Dendritic cell treated with granulocyte-macrophage colony-stimulating factor and Interleukin-4, amounts not matched to agents 40 ng/mL and 50 ng/mL, for 4 days (primary cell): ENCODE measurements at regions not wholly inside any gene's neighbourhood (a gene's known extent, or its start where the extent isn't known, plus 50 kb on each side); places are given as distances from the start of the nearest gene placed in this dataset.

Experiments
- H3K27ac Mint-ChIP-seq: one replicate; pipeline ENCODE4 v1.8.0; 2022; ENCODE audit warnings: mild to moderate bottlenecking, mixed read lengths
- H3K27me3 Mint-ChIP-seq: one replicate; pipeline ENCODE4 v1.8.0; 2022; ENCODE audit warnings: mild to moderate bottlenecking, mixed read lengths
- H3K36me3 Mint-ChIP-seq: one replicate; pipeline ENCODE4 v1.8.0; 2022; ENCODE audit warnings: low read depth, mixed read lengths
- H3K4me1 Mint-ChIP-seq: one replicate; pipeline ENCODE4 v1.8.0; 2022; ENCODE audit warnings: low read depth, mixed read lengths
- H3K4me3 Mint-ChIP-seq: one replicate; pipeline ENCODE4 v1.8.0; 2022; ENCODE audit warnings: mild to moderate bottlenecking, moderate library complexity, mixed read lengths
- H3K9me3 Mint-ChIP-seq: one replicate; pipeline ENCODE4 v1.8.0; 2022; ENCODE audit warnings: mixed read lengths
- intact Hi-C: fragments of 100-400 bp; cut with micrococcal nuclease; formaldehyde crosslinking; loops from one replicate; pipeline ENCODE4 v1.15.0; 2022

DNA sequence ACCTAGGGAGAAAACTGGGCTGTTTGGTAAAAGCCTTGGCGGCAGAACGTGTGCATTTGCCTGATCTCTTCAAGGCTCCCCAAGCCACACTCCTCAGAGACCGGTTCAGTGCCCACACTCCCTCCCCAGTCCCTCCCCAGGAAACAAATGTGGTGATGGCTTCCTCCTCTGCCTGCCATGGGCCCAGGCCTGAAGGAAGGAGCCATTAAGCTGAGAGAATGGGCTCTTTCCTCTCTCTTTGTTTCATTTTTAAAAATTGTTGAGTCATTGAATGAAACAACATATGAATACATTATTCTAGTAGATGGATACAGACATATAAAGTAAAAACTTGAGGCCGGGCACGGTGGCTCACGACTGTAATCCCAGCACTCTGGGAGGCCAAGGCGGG, 50.6 kb upstream of the YWHAQ start:
- H3K9me3 Mint-ChIP-seq: peaks cover 18% of the 10 kb centered on the region
- no peaks in the 10 kb centered on the region for H3K27me3 Mint-ChIP-seq
- intact Hi-C loops: no loop called here
- H3K36me3 Mint-ChIP-seq: no peaks in the 10 kb centered on the region
- peaks cover 14% of the 10 kb centered on the region for H3K4me1 Mint-ChIP-seq
- H3K27ac Mint-ChIP-seq: no peak overlapping the region
- H3K4me3 Mint-ChIP-seq: no peak overlapping the region

DNA sequence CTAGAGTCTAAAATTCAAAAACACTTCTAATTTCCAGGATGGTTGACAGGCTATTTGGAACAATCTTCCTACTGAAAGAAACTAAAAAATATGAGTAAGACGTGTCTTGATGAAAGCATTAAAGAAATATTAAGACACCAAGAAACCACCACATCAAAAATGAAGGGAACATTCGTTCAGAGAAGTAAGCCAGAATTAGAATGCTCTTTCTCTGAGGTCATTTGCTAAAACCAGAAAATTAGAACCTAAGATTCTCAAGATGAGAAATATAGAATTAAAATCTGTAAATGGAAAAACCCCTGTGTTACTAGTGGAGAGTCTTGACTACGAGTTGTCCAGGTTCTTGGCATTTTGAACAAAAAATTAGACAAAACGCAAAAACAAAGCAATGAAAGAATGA, 54.8 kb upstream of the YWHAQ start:
- Mint-ChIP-seq H3K9me3 (no peaks in the 10 kb centered on the region), H3K4me1 (peaks cover 20% of the 10 kb centered on the region)

DNA sequence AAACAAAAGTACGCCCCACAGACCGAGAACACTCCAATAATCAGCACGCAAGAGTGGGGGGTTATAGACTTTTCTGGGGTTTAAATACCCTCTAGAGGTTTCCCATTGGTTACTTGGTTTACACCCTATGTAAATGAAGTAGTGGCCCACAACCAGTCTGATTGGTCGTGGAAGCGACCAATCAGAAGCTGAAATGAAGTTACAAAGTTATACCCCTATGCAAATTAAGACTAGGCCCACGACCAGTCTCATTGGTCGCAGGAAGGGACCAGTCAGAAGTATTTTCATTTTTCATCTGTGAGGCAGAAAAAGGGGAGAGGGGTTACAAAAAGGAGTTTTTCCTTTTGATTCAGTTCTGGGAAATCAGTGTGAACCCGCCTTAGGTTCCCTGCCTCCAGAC, 55.3 kb upstream of the YWHAQ start:
- Mint-ChIP-seq H3K36me3 (no peaks in the 10 kb centered on the region), H3K27ac (no peak overlapping the region), H3K4me3 (no peak overlapping the region), H3K27me3 (peaks cover 7% of the 10 kb centered on the region), H3K9me3 (no peaks in the 10 kb centered on the region), H3K4me1 (peaks cover 17% of the 10 kb centered on the region)
- intact Hi-C loops: no loop called here

More for the DNA sequence above, 54.8 kb upstream of the YWHAQ start:
- H3K27me3 Mint-ChIP-seq: peaks cover 6% of the 10 kb centered on the region
- no peaks in the 10 kb centered on the region for H3K36me3 Mint-ChIP-seq
- intact Hi-C loops: no loop called here
- H3K4me3 Mint-ChIP-seq: no peak overlapping the region
- no peak overlapping the region for H3K27ac Mint-ChIP-seq

DNA sequence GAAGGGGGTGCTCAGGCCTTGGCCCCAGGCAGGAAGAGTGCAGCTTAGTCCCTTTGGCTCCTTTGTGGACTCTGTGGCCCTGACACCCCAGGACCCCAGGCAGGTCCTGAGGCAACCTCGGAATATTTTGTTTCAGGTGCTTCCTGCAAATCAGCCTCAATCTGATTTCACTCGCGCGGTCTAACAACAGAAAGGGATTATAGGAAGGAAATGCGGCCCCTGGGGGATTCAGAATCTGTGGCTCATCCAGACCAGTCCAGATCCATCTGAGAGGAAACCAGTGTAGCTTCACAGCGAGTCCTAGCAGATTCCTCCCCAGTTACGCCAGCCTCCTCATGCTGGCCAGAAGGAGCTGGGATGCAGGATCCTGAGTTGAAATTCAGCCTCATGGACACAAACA, 59.5 kb upstream of the YWHAQ start:
- Mint-ChIP-seq H3K36me3 (no peaks in the 10 kb centered on the region), H3K4me3 (no peak overlapping the region), H3K27ac (no peak overlapping the region), H3K27me3 (peaks cover 10% of the 10 kb centered on the region), H3K9me3 (no peaks in the 10 kb centered on the region), H3K4me1 (peaks cover 21% of the 10 kb centered on the region)
- intact Hi-C loops: no loop called here

DNA sequence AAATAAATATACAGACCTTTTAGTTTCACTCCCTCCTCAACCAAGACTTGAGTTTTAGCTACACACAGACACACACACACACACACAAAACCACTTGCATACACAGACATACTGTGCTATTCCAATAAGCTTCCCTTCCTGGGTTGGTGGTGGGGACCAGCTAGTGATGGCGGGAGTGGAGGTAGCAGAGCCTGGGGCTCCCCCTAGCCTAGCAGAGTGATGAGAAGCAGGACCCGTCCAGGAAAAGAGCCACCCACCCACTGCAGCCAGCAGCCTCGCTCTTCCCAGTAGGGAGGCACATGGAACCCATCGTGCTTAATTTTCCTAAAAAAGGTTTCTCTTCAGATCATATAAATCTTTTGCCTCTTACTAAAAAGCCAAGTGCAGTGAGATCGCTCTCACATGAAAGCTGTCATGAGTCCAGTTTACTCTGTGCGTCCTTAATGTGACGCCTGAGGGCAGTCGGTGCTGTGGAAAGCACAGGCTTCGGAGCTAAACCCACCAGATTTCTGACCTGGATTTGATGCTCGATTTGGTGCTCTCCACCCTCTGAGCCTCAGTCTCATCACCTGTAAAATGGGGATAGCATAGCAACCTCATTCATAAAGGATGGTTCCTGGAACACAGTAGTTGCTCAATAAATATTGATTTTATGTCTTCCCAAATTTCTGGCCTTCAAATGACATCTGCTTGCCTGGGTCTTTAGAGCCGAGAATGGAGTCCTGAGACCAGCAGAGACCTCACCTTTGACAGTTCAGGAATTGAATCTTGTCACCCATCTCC, 60.1 kb upstream of the YWHAQ start:
- no peaks in the 10 kb centered on the region for H3K36me3 Mint-ChIP-seq
- H3K27ac Mint-ChIP-seq: no peak overlapping the region
- no peak overlapping the region for H3K4me3 Mint-ChIP-seq
- peaks cover 21% of the 10 kb centered on the region for H3K4me1 Mint-ChIP-seq
- H3K9me3 Mint-ChIP-seq: no peaks in the 10 kb centered on the region
- intact Hi-C loops: no loop called here
- H3K27me3 Mint-ChIP-seq: peaks cover 10% of the 10 kb centered on the region

DNA sequence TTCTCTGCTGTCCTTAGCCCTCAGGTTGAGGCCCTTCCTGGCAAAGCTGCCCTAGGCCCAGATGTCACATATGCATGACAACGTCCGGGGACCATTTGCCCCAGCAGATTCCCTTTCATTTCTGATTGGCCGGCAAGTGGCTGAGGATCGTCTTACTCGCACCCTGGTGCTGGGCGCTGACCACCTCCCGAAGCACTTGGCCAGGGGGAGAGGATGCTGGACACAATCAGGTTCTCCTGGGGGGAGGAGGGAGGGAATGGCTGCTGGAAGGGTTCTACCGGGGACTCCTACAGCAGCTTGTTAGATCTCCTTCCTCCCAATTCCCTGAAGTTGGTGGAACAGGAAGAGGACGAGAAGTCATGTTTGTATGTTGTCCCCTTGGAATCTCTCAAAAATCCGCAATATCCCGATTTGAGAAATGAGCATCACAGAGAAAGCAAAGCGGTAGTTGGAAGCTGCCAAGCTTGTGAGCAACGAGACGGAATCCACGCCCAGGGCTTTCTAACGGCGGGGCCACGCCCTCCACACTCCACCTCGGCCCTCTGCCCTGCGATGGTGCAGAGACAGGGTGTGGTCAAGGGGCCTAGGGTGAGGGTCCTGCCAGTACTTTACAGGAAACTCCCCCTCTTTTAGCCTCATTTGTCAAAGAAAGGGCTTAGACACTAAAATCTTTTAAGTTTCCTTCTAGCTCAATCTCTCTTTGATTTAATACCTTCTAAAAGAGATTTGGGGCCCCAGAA, 61.8 kb upstream of the YWHAQ start:
- peaks cover 17% of the 10 kb centered on the region for H3K27me3 Mint-ChIP-seq
- peaks cover 22% of the 10 kb centered on the region for H3K4me1 Mint-ChIP-seq
- intact Hi-C loops: no loop called here
- no peak overlapping the region for H3K4me3 Mint-ChIP-seq
- no peaks in the 10 kb centered on the region for H3K9me3 Mint-ChIP-seq
- H3K27ac Mint-ChIP-seq: no peak overlapping the region
- no peaks in the 10 kb centered on the region for H3K36me3 Mint-ChIP-seq

- intact Hi-C loops: no loop called here
- Mint-ChIP-seq H3K4me3 (no peak overlapping the region), H3K4me1 (peaks cover 27% of the 10 kb centered on the region), H3K9me3 (no peaks in the 10 kb centered on the region), H3K36me3 (no peaks in the 10 kb centered on the region), H3K27me3 (peaks cover 17% of the 10 kb centered on the region), H3K27ac (no peak overlapping the region)
These were observed 62.3 kb upstream of the YWHAQ start for GRCh38 chr2:9693196-9693491.

DNA sequence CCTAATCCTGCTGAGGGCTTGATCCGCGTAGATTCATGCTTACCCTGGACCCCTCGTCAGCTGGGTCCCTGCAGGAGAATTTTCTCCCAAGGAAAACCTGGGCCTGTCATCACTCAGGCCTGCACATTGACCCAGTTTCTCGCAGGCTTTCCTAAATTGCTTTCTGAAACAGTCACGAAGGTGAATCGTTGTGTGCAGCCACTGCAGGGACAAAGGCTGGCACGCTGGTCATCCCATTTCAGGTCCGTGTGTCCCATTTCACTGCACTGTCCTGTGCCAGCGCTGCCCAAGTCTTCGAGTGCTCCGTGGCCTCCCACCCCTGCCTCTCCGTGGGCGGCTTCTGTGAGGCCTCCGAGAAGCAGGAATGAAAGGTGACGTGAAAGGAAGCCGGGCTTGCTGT, 62.8 kb upstream of the YWHAQ start:
- Mint-ChIP-seq H3K4me3 (no peak overlapping the region), H3K4me1 (peaks cover 28% of the 10 kb centered on the region), H3K36me3 (no peaks in the 10 kb centered on the region), H3K27me3 (peaks cover 17% of the 10 kb centered on the region), H3K27ac (no peak overlapping the region), H3K9me3 (no peaks in the 10 kb centered on the region)
- intact Hi-C loops: no loop called here

GRCh38 chr2:9694661-9695234, 64.0 kb upstream of the YWHAQ start:
- intact Hi-C loops: no loop called here
- H3K27ac Mint-ChIP-seq: no peak overlapping the region
- no peak overlapping the region for H3K4me3 Mint-ChIP-seq
- H3K36me3 Mint-ChIP-seq: no peaks in the 10 kb centered on the region
- H3K4me1 Mint-ChIP-seq: peaks cover 37% of the 10 kb centered on the region
- H3K27me3 Mint-ChIP-seq: peaks cover 14% of the 10 kb centered on the region
- H3K9me3 Mint-ChIP-seq: no peaks in the 10 kb centered on the region

GRCh38 chr2:9695941-9696340, 65.1 kb upstream of the YWHAQ start:
- intact Hi-C loops: no loop called here
- Mint-ChIP-seq H3K4me3 (no peak overlapping the region), H3K4me1 (peaks cover 38% of the 10 kb centered on the region), H3K27me3 (peaks cover 11% of the 10 kb centered on the region), H3K36me3 (no peaks in the 10 kb centered on the region), H3K9me3 (no peaks in the 10 kb centered on the region), H3K27ac (no peak overlapping the region)

DNA sequence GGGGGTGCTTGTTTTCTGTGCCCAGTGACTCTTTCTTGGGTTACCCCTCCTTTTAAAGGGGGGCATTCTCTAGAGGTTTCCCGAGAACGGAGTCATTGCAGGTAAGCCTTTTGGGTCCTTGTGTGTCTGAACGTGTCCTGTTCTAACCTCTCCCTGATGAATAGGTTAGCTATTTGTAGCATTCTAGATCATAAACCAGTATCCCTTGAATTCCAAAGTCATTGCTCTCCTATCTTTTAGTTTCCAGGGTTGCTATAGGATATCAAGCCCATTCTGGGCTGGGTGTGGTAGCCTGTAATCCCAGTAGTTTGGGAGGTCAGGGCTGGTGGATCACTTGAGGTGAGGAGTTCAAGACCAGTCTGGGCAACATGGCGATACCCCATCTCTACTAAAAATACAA, 65.9 kb upstream of the YWHAQ start:
- no peak overlapping the region for H3K27ac Mint-ChIP-seq
- H3K36me3 Mint-ChIP-seq: no peaks in the 10 kb centered on the region
- peaks cover 39% of the 10 kb centered on the region for H3K4me1 Mint-ChIP-seq
- no peak overlapping the region for H3K4me3 Mint-ChIP-seq
- peaks cover 11% of the 10 kb centered on the region for H3K27me3 Mint-ChIP-seq
- intact Hi-C loops: no loop called here
- no peaks in the 10 kb centered on the region for H3K9me3 Mint-ChIP-seq

DNA sequence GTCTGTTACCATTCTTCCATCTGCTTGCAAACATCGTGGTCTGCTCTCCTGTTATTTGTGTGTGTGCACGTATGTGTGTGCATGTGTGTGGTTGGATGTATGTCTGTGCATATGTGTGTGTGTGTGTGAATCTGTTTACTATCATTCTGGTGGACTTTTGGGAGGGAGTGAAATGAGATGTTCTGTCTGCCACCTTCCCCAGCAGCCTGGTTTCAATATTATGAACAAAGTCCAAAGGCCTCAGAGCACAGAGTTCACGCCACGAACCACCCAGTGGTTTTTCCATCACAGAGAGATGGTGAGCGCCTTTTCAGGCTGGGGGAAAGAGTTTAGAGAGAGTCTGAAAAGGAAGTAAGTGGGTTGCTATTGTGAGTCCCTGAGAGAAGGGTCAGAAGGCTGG, 67.1 kb upstream of the YWHAQ start:
- H3K4me3 Mint-ChIP-seq: no peak overlapping the region
- H3K27ac Mint-ChIP-seq: no peak overlapping the region

DNA sequence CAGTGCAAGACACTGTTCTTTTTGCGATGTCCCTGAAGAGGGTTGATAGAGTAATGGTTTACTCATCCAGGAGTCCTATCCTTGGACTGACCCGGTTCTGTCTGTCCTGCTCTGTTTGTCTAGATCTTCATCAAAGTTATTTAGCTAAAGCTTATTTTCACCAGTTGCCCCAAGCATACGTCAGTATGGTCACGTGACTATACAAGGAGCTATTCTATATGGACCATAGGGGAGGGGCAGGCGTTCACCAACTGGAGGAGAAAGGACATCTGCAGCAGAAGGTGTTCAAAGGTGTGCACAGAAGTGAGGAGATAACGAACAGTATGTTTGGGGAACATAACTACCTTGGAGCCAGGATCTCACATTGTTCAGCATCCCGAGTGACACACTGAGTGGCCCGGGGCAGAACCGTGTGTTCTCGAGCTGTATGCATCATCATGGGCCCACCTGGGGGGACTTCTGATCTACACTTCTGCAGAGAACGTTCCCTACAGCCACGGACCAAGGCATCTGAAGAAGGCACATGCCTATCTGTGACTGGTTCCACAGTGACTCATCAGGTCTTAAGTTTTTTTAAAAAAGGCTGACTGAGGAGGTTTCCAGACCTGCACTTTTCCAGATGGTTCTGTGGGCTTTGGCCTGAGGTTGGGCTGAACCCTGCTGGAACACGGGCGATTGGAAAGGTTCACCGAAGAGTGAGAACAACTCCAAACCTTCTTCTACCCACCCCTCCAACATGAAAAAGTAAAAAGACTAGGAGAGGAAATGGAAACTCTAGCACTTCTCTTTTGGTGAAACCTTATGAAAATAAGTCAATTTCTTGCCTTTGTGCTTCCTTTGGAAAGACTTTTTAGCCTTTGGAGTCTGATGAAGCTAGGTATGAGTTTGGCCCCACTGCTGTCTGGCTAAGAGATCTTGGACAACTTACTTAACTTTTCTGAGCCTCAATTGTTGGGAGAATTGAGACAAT, 68.6 kb upstream of the YWHAQ start:
- H3K4me1 Mint-ChIP-seq: peaks cover 49% of the 10 kb centered on the region
- intact Hi-C loops: no loop called here
- H3K27me3 Mint-ChIP-seq: peaks cover 7% of the 10 kb centered on the region
- H3K27ac Mint-ChIP-seq: no peak overlapping the region
- no peak overlapping the region for H3K4me3 Mint-ChIP-seq
- H3K36me3 Mint-ChIP-seq: no peaks in the 10 kb centered on the region
- H3K9me3 Mint-ChIP-seq: no peaks in the 10 kb centered on the region

More for the DNA sequence above, 67.1 kb upstream of the YWHAQ start:
- Mint-ChIP-seq H3K36me3 (no peaks in the 10 kb centered on the region), H3K27me3 (peaks cover 11% of the 10 kb centered on the region), H3K4me1 (peaks cover 42% of the 10 kb centered on the region), H3K9me3 (no peaks in the 10 kb centered on the region)
- intact Hi-C loops: no loop called here

DNA sequence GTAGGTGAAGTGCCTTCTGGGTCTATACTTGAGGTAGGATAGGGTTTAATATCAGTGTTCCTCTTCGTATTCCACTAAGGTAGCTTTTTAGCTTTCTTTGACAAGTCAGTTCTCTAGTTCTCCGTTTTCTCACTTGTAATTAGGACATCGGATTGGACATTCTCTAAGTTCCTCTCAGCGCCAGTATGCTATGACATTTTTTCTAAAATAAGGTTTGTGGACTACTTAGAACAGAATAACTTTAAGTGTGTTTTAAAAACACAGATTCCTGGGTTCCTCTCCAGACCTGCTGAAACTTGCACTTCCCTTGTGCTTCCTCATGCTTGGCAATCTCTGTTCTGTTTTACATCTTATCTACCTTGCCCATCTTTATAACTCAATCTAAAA, 69.3 kb upstream of the YWHAQ start:
- Mint-ChIP-seq H3K27ac (no peak overlapping the region), H3K4me1 (peaks cover 56% of the 10 kb centered on the region), H3K4me3 (no peak overlapping the region), H3K9me3 (no peaks in the 10 kb centered on the region), H3K27me3 (peaks cover 7% of the 10 kb centered on the region), H3K36me3 (no peaks in the 10 kb centered on the region)
- intact Hi-C loops: no loop called here
